BJ (cell line): ENCODE measurements at regions not wholly inside any gene's neighbourhood (a gene's known extent, or its start where the extent isn't known, plus 50 kb on each side); places are given as distances from the start of the nearest gene placed in this dataset.

Experiments
- CTCF ChIA-PET: fragments of 350-600 bp; formaldehyde crosslinking; extraction: SDS; loops from one replicate; lab custom pipeline; 2021; ENCODE audit warnings: antibody characterized with exemption, inconsistent platforms; lab: Yijun Ruan, JAX
- POLR2A ChIA-PET: fragments of 300-600 bp; sonication (Branson Sonifier 250); formaldehyde crosslinking; extraction: SDS; loops from one replicate; lab custom pipeline; 2021; ENCODE audit warnings: antibody characterized with exemption; lab: Charles Lee
- DNase-seq: peaks from one replicate; pipeline ENCODE4 v3.0.0-alpha.2; 2011; ENCODE audit warnings: low read depth
- H3K27me3 ChIP-seq: 2 replicates; pipeline ENCODE4 v1.6.0; 2011; ENCODE audit warnings: low read length; ENCODE audit not compliant: control insufficient read depth, insufficient read depth
- H3K36me3 ChIP-seq: 2 replicates; pipeline ENCODE4 v1.5.1; 2011; ENCODE audit warnings: low read length; ENCODE audit not compliant: control insufficient read depth, insufficient read depth
- H3K4me3 ChIP-seq: 2 replicates; pipeline ENCODE4 v1.5.1; 2011; ENCODE audit warnings: low read depth, mild to moderate bottlenecking, control low read depth, low read length
- TF ChIP-seq, protein P1 (sequence below): IDR thresholded peaks from 2 replicates; pipeline ENCODE4 v1.5.1; 2011; ENCODE audit warnings: low read depth, mild to moderate bottlenecking, control low read depth, inconsistent platforms, low read length, moderate library complexity; ENCODE audit not compliant: insufficient read depth

DNA sequence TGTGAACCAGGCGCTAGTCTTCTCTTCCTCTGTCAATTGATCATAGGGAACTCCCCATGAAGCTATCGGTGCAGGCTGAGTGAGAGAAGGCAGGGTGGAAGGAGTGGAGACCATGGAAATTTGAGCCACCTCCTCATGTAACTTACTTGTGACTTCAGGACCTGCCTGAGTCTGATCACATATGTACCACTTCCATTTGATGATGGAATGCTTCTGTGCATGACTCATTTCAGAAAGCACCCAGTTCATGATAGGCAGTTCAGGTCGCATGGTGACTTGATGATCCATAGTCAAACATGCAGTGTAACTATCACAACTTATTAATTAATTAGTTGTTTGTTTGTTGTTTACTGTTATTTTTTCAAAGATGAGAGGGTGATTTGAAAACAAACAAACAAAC, 1296.7 kb downstream of the SUCLG1 start:
- POLR2A ChIA-PET, result no interaction called here
- H3K27me3 ChIP-seq, result no peaks in the 10 kb centered on the region
- no peak for DNase-seq
- no peak overlapping the region for H3K4me3 ChIP-seq
- no peaks in the 10 kb centered on the region for H3K36me3 ChIP-seq
- TF ChIP-seq, protein P1, sequence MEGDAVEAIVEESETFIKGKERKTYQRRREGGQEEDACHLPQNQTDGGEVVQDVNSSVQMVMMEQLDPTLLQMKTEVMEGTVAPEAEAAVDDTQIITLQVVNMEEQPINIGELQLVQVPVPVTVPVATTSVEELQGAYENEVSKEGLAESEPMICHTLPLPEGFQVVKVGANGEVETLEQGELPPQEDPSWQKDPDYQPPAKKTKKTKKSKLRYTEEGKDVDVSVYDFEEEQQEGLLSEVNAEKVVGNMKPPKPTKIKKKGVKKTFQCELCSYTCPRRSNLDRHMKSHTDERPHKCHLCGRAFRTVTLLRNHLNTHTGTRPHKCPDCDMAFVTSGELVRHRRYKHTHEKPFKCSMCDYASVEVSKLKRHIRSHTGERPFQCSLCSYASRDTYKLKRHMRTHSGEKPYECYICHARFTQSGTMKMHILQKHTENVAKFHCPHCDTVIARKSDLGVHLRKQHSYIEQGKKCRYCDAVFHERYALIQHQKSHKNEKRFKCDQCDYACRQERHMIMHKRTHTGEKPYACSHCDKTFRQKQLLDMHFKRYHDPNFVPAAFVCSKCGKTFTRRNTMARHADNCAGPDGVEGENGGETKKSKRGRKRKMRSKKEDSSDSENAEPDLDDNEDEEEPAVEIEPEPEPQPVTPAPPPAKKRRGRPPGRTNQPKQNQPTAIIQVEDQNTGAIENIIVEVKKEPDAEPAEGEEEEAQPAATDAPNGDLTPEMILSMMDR, result no peak
- CTCF ChIA-PET, result no interaction called here

DNA sequence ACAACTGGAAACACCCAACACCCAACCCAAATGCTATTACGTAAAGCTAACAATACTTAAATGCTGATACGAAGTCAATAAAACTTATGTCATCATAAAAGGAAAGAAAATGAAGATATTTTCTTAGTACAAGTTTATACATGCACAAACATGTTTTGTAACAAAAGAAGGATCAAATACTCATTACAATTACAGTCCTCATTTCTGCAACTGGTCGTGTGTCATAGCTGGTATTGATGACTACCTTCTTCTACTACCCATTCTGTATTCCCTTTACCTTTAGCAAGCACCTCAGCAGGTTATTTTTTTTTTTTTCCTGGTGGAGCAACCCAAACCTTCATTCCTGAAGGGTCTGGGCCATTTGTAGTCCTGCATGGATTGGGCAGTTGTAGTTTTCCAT, 1298.5 kb downstream of the SUCLG1 start:
- no peak overlapping the region for H3K4me3 ChIP-seq
- no peaks in the 10 kb centered on the region for H3K27me3 ChIP-seq
- DNase-seq, result no peak
- CTCF ChIA-PET, result no interaction called here
- POLR2A ChIA-PET, result no interaction called here
- no peaks in the 10 kb centered on the region for H3K36me3 ChIP-seq
- TF ChIP-seq, protein P1, result no peak

DNA sequence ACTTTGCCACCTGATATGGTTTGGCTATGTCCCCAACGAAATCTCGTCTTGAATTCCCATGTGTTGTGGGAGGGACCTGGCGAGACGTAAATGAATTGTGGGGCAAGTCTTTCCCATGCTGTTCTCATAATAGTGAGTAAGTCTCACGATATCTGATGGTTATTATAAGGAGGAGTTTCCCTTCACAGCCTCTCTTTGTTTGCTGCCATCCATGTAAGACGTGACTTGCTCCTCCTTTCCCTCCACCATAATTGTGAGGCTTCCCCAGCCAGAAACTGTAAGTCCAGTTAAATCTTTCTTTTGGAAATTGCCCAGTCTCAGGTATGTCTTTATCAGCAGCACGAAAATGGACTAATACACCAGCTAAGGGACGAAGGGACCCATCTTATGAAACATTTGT, 1303.3 kb downstream of the SUCLG1 start:
- CTCF ChIA-PET, result no interaction called here

DNA sequence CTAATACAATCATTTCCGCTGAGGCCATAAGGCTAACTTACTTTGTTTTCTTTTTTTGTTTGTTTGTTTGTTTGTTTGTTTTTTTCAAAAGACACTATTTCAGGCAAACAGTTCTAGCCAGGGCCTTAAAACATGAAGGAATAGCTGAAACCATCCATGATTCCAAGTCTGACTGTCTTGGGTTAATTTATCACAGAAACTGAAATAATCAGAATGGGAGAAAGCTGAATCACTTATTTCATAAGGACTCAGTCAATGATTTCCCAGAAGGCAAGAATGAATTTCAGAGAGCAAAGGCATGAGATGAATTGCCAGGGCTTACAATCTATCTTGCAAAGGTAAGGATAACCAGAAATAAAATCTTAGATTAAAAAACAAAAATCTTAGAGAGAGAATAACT, 1315.1 kb downstream of the SUCLG1 start:
- TF ChIP-seq, protein P1, result no peak
- ChIA-PET POLR2A (no interaction called here), CTCF (no interaction called here)
- no peaks in the 10 kb centered on the region for H3K36me3 ChIP-seq
- no peak overlapping the region for H3K4me3 ChIP-seq
- no peaks in the 10 kb centered on the region for H3K27me3 ChIP-seq
- DNase-seq, result no peak

More for the DNA sequence above, 1303.3 kb downstream of the SUCLG1 start:
- H3K4me3 ChIP-seq, result no peak overlapping the region
- POLR2A ChIA-PET, result no interaction called here
- no peak for DNase-seq
- H3K27me3 ChIP-seq, result no peaks in the 10 kb centered on the region
- H3K36me3 ChIP-seq, result no peaks in the 10 kb centered on the region
- TF ChIP-seq, protein P1, result no peak

DNA sequence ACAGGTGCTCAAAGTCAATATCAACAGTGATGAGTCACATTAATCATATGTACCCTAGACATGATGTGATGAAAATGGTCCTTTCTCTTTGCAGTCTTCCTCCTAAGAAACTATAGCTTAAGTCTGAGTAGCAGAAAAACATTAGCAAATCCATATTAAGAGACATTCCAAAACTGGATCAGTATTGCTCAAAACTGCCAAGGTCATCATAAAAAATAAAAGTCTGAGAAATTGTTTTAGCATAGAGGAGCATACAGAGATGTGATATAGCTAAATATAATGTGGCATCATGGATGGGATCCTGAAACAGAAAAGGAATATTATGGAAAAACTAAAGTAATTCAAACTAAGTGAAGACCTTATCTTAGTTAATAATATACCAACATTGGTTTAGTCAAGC, 1316.1 kb downstream of the SUCLG1 start:
- POLR2A ChIA-PET, result no interaction called here
- CTCF ChIA-PET, result no interaction called here
- no peaks in the 10 kb centered on the region for H3K36me3 ChIP-seq
- TF ChIP-seq, protein P1, result no peak
- no peak overlapping the region for H3K4me3 ChIP-seq
- DNase-seq, result no peak
- H3K27me3 ChIP-seq, result no peaks in the 10 kb centered on the region
